AG08396 (cell line): ENCODE measurements at regions not wholly inside any gene's neighbourhood (a gene's known extent, or its start where the extent isn't known, plus 50 kb on each side); places are given as distances from the start of the nearest gene placed in this dataset.

Experiments used
- DNase-seq: peaks from one replicate; pipeline ENCODE4 v3.0.0; 2012; ENCODE audit warnings: low spot score, mixed read lengths

GRCh38 chr1:96997717-96998116 is 276.1 kb downstream of the PTBP2 start:
- no peak for DNase-seq

DNA sequence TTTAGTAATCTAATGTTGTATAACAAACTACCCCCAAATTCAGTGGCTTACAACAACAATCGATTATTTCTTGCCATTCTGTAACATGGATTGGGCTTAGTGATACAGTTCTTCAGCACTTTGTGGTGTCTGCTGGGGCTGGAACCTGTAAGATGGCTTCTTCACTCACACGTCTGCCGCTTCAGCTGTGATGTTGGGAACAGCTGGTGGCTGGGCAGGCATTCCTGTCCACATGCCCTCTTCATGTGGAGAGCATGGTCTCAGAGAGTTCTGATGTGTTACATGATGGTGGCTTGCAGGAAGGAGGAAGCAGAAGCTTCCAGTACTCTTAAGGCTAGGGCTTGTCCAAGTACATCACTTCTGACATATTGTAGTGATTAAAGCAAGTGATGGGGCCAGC is 276.9 kb downstream of the PTBP2 start:
- no peak for DNase-seq

GRCh38 chr1:96999191-96999590 is 277.6 kb downstream of the PTBP2 start:
- no peak for DNase-seq

DNA sequence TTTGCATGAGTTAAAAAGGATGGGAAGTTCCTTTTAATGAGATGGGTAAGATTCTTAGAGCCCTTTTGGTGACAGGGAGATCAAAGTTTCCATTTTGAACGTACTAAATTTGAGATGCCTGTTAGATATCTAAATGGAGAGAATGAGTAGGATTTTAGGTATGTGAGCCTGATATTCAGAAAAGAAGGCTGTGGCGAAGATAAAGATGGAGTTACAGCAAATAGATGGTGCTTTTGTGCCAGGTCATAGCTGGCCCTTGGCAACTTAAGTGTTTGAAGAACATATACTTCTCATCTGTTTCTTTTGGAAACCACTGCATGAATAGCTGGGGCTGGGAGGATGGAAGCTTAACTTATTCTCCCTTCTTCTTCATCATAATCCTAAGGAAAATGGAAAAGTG is 282.5 kb downstream of the PTBP2 start:
- DNase-seq, result no peak

- DNase-seq, result no peak
These were observed 283.2 kb downstream of the PTBP2 start for GRCh38 chr1:97004743-97005142.

DNA sequence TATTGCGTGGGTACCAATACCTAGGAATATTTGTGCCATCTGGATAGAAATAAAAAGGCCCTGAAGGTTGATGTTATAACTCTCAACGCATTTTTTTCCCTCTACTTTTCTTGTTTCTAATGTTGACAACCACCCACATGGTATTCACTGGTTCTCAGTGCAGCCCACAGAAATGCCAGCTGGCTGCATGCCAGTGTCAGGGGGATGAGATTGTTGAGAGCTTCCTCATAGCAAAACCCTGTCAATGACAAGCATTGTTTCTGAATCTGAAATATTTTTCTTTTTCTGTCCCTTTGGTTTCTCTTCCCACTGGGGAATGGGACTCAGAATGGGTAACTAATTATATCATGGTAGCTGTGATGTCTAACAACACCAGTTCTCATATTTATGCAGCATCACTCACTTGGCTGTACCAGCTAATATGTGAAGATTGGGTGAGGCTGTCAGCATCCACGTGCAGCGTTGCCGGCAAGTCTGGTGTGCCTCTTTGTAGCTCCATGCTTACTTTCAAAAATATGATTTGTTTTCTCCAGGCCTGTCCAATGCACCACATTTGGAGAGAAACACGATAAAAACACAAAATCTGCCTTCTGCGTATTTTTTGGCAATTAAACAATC is 284.6 kb downstream of the PTBP2 start:
- DNase-seq, result peak; percentile 15

DNA sequence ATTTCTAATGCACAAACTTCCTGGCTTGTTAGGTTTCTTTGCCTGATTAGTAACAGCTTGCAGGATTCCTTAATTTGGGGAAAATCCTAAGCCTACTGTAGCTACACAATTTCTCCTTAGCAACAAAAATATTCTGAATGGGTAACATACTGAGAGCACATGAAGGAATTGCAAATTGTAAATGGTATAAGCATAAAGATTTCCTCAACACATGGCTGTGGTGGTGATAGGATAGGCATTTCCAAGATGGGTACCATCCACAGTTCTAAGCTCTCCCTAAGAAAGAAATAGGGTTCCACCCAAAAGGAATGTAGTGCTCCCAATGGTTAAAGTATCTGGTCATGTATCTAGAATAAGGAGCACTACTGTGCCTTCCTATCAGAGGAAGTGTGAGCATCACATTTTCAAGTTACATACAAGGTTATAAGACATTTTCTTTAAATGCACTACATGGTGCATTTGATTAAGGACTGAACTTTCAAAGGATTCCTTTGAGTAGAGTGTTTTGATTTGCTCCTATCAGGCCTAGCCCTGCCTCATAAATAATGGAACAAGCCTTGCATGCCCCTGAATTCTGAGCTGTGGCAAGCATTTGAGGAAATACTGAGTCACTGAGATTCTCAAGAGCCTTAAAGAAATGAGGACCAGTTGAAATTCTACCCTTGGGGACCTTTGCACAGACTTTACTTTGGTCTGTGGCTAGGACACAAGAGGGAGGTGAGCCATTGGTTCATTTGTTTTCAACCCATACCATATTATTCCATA is 286.4 kb downstream of the PTBP2 start:
- DNase-seq, result no peak

GRCh38 chr1:97010566-97011264 is 289.1 kb downstream of the PTBP2 start:
- no peak for DNase-seq

DNA sequence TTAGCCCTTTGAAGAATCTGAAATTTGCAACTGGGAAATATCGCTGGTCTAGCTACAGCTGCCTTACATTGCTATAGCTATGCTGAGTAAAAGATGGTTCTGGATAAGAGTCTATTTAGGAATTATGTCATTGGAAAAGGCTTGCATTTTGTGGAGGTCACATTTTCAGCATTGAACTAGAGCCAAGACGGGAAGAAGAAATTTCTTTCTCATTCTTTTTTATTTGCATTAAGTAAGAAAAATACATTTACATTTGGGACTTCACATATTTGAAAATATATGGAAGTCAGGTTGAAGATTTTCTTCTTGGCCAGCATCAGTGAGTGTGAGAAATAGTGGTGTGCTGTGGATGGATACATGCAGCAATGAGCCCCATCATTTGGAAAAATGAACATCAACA is 291.6 kb downstream of the PTBP2 start:
- no peak for DNase-seq

DNA sequence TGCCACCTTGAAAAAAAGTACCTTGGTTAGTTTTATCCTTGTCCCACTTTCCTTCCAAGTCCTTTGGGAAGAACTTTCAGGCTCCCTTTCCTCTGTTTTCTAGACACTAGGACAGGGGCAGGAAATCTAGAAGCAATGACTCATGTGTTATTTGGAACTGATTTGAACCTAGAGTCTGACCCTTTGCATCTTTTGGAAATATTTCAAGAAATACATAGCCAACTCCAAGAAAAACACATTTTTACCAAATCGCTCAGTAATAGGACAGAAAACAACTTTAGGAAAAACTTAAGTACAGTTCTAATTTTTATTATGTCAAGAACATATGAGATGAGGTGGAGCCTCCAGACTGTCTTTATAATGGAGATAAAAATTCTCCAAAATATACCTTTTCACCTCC is 292.4 kb downstream of the PTBP2 start:
- no peak for DNase-seq

GRCh38 chr1:97014426-97014825 is 292.8 kb downstream of the PTBP2 start:
- no peak for DNase-seq

GRCh38 chr1:97017895-97018294 is 296.3 kb downstream of the PTBP2 start:
- DNase-seq, result no peak
